Neural progenitor cell (in vitro differentiated cells): ENCODE measurements at regions not wholly inside any gene's neighbourhood (a gene's known extent, or its start where the extent isn't known, plus 50 kb on each side); places are given as distances from the start of the nearest gene placed in this dataset.

Experiments
- CTCF ChIP-seq: fragments of 200-600 bp; sonication (generic); IDR thresholded peaks from 2 replicates; pipeline ENCODE4 v1.5.1; 2017; ENCODE audit warnings: antibody characterized with exemption, mild to moderate bottlenecking
- EZH2 ChIP-seq: fragments of 200-600 bp; sonication (generic); IDR thresholded peaks from 2 replicates; pipeline ENCODE4 v1.6.1; 2017; ENCODE audit warnings: antibody characterized with exemption, mild to moderate bottlenecking, moderate library complexity
- EZH2phosphoT487 ChIP-seq: fragments of 200-600 bp; sonication (generic); IDR thresholded peaks from 2 replicates; pipeline ENCODE4 v1.6.1; 2017; ENCODE audit warnings: antibody characterized with exemption

- TF ChIP-seq CTCF (no peak), EZH2phosphoT487 (no peak), EZH2 (no peak)
Measured at GRCh38 chr22:47655930-47656329, 893.5 kb downstream of the TBC1D22A start.
